Panc1 (cell line): ENCODE measurements at regions not wholly inside any gene's neighbourhood (a gene's known extent, or its start where the extent isn't known, plus 50 kb on each side); places are given as distances from the start of the nearest gene placed in this dataset.

Experiments
- ATAC-seq: fragments of 200-7000 bp; cut with Tn5 transposase; 2 replicates; pipeline ENCODE4 v1.9.1; 2020; ENCODE audit warnings: mild to moderate bottlenecking, moderate library complexity
- BruUV-seq: library from RNA; stranded (reverse); fragments of 400-500 nt; replicated peaks from 2 replicates; lab custom pipeline; 2021; lab: Mats Ljungman, UMichigan
- CTCF ChIA-PET: fragments of 300-600 bp; sonication (Branson Sonifier 250); formaldehyde crosslinking; loops from one replicate; lab custom pipeline; 2022; ENCODE audit warnings: antibody characterized with exemption; lab: Charles Lee
- POLR2A ChIA-PET: fragments of 300-600 bp; sonication (Branson Sonifier 250); formaldehyde crosslinking; loops from one replicate; lab custom pipeline; 2022; ENCODE audit warnings: antibody characterized with exemption; lab: Charles Lee
- DNase-seq: peaks from one replicate; pipeline ENCODE4 v3.0.0-alpha.2; 2010; ENCODE audit warnings: low read depth, low spot score
- H3K27ac ChIP-seq: 2 replicates; pipeline ENCODE4 v1.5.1; 2011; ENCODE audit warnings: mild to moderate bottlenecking, low read length, inconsistent platforms
- H3K27me3 ChIP-seq: fragments of 200-500 bp; sonication (Bioruptor generic); 2 replicates; pipeline ENCODE4 v1.6.0; 2014; ENCODE audit warnings: low read length, inconsistent platforms; ENCODE audit not compliant: control insufficient read depth, insufficient read depth
- H3K36me3 ChIP-seq: fragments of 200-500 bp; sonication (Bioruptor generic); 2 replicates; pipeline ENCODE4 v1.5.1; 2014; ENCODE audit warnings: inconsistent platforms, mild to moderate bottlenecking, low read length, moderate library complexity; ENCODE audit not compliant: control insufficient read depth, insufficient read depth
- H3K4me1 ChIP-seq: 2 replicates; pipeline ENCODE4 v1.5.1; 2011; ENCODE audit warnings: inconsistent platforms, mild to moderate bottlenecking, low read length, moderate library complexity; ENCODE audit not compliant: control insufficient read depth, insufficient read depth
- H3K4me3 ChIP-seq, 2 experiments: 2 replicates each; pipeline ENCODE4 v1.5.1; 2011 to 2012; ENCODE audit warnings: low read depth in 2 of 2, low read length in 2 of 2, mild to moderate bottlenecking in 2 of 2, inconsistent platforms in 1 of 2, moderate library complexity in 1 of 2
- H3K9me3 ChIP-seq: fragments of 200-500 bp; sonication (Bioruptor generic); 2 replicates; pipeline ENCODE4 v1.5.1; 2014; ENCODE audit warnings: low read depth, mild to moderate bottlenecking, inconsistent platforms, low read length, moderate library complexity; ENCODE audit not compliant: control insufficient read depth, insufficient read depth
- POLR2AphosphoS5 ChIP-seq: IDR thresholded peaks from 2 replicates; pipeline ENCODE4 v1.6.1; 2012; ENCODE audit warnings: mild to moderate bottlenecking, low read depth, low read length, moderate library complexity
- SIN3A ChIP-seq: IDR thresholded peaks from 2 replicates; pipeline ENCODE4 v1.6.1; 2012; ENCODE audit warnings: low read depth, mild to moderate bottlenecking, low read length, moderate library complexity, borderline replicate concordance; ENCODE audit not compliant: insufficient read depth
- TCF7L2 ChIP-seq: IDR thresholded peaks from 2 replicates; pipeline ENCODE4 v1.6.1; 2011; ENCODE audit warnings: mild to moderate bottlenecking, low read depth, low read length, inconsistent platforms
- in situ Hi-C: cut with HindIII; loops from 2 replicates; pipeline ENCODE4 v1.10.0; 2016; ENCODE audit warnings: low sequenced_read_pairs, low pct_unique_long_range_greater_than_20kb
- intact Hi-C: fragments of 100-400 bp; cut with micrococcal nuclease; formaldehyde crosslinking; loops from one replicate; pipeline ENCODE4 v1.10.0; 2022; ENCODE audit not compliant: unreplicated experiment
- TF ChIP-seq, protein P1 (sequence below): fragments of 450-650 bp; IDR thresholded peaks from 2 replicates; pipeline ENCODE4 v1.5.1; 2017; ENCODE audit warnings: mild to moderate bottlenecking
- TF ChIP-seq, protein P2 (sequence below), 2 experiments: IDR thresholded peaks; 2 replicates each; pipeline ENCODE4 v1.6.1; 2011 to 2012; ENCODE audit warnings: low read depth in 2 of 2, control low read depth in 1 of 2, low read length in 1 of 2, mild to moderate bottlenecking in 1 of 2, moderate library complexity in 1 of 2; ENCODE audit not compliant: insufficient read depth in 1 of 2

DNA sequence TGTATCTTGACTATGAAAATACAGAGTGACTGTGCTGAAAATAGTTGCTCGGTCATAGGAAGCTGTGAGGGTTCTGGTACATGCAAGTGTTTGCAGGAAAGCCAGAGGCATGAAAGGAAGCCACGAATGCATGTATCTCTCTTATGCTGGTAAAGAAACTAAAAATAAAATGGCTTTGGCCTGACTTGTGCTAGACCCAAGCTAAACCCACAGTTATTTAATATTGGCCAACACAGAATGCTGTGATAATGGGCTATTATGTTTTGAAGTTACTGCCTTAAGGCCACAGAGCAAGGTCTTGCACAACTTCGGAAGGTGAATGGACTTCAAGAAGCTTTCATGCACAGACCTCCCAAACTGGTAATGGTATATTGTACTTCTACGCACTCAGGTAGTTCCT, 518.2 kb upstream of the HTR2A start:
- Histone ChIP-seq H3K27me3 (no peaks in the 10 kb centered on the region), H3K4me1 (no peaks in the 10 kb centered on the region), H3K27ac (no peak overlapping the region), H3K9me3 (no peaks in the 10 kb centered on the region), H3K4me3 (no peak overlapping the region), H3K36me3 (no peaks in the 10 kb centered on the region)
- ATAC-seq (no peak), DNase-seq (no peak)
- no peak for TF ChIP-seq TCF7L2
- CTCF ChIA-PET, result no interaction called here
- intact Hi-C loops (no loop called here), in situ Hi-C loops (no loop called here)
- POLR2A ChIA-PET, result no interaction called here
- BruUV-seq, result no TSS peak

DNA sequence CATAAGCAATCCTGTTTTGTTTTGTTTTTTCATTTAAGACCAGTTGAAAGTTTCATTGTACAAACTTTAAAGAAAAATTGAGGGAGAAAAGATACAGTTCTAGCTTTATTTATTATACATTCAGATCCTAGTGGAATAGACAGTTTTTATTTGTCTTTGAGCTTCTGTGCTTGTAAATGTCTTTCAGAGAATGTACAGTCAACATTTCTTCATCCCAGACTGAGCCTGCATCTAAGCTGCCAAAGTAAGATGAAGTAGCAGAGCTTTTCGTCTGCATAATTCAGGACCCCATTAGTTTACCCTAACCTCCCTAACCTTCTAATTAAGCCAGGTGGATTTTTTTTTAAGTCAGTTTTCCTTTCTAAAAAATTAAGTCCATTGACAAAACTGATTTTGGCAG, 516.7 kb upstream of the HTR2A start:
- intact Hi-C loops (no loop called here), in situ Hi-C loops (no loop called here)
- Histone ChIP-seq H3K27me3 (no peaks in the 10 kb centered on the region), H3K4me1 (no peaks in the 10 kb centered on the region), H3K4me3 (no peak overlapping the region), H3K27ac (no peak overlapping the region), H3K36me3 (no peaks in the 10 kb centered on the region), H3K9me3 (no peaks in the 10 kb centered on the region)
- ChIA-PET CTCF (no interaction called here), POLR2A (no interaction called here)
- no TSS peak for BruUV-seq
- no peak for DNase-seq
- ATAC-seq, result no peak
- TF ChIP-seq POLR2AphosphoS5, result no peak
- no peak for TF ChIP-seq SIN3A
- TF ChIP-seq TCF7L2, result no peak
- TF ChIP-seq, protein P1, sequence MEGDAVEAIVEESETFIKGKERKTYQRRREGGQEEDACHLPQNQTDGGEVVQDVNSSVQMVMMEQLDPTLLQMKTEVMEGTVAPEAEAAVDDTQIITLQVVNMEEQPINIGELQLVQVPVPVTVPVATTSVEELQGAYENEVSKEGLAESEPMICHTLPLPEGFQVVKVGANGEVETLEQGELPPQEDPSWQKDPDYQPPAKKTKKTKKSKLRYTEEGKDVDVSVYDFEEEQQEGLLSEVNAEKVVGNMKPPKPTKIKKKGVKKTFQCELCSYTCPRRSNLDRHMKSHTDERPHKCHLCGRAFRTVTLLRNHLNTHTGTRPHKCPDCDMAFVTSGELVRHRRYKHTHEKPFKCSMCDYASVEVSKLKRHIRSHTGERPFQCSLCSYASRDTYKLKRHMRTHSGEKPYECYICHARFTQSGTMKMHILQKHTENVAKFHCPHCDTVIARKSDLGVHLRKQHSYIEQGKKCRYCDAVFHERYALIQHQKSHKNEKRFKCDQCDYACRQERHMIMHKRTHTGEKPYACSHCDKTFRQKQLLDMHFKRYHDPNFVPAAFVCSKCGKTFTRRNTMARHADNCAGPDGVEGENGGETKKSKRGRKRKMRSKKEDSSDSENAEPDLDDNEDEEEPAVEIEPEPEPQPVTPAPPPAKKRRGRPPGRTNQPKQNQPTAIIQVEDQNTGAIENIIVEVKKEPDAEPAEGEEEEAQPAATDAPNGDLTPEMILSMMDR, result no peak
- TF ChIP-seq, protein P2, sequence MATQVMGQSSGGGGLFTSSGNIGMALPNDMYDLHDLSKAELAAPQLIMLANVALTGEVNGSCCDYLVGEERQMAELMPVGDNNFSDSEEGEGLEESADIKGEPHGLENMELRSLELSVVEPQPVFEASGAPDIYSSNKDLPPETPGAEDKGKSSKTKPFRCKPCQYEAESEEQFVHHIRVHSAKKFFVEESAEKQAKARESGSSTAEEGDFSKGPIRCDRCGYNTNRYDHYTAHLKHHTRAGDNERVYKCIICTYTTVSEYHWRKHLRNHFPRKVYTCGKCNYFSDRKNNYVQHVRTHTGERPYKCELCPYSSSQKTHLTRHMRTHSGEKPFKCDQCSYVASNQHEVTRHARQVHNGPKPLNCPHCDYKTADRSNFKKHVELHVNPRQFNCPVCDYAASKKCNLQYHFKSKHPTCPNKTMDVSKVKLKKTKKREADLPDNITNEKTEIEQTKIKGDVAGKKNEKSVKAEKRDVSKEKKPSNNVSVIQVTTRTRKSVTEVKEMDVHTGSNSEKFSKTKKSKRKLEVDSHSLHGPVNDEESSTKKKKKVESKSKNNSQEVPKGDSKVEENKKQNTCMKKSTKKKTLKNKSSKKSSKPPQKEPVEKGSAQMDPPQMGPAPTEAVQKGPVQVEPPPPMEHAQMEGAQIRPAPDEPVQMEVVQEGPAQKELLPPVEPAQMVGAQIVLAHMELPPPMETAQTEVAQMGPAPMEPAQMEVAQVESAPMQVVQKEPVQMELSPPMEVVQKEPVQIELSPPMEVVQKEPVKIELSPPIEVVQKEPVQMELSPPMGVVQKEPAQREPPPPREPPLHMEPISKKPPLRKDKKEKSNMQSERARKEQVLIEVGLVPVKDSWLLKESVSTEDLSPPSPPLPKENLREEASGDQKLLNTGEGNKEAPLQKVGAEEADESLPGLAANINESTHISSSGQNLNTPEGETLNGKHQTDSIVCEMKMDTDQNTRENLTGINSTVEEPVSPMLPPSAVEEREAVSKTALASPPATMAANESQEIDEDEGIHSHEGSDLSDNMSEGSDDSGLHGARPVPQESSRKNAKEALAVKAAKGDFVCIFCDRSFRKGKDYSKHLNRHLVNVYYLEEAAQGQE (IDR thresholded peaks at IDR 0.05; ENCODE audit: insufficient read depth in 1 of 2, low read depth in 2 of 2, low read length in 1 of 2), result no peak

DNA sequence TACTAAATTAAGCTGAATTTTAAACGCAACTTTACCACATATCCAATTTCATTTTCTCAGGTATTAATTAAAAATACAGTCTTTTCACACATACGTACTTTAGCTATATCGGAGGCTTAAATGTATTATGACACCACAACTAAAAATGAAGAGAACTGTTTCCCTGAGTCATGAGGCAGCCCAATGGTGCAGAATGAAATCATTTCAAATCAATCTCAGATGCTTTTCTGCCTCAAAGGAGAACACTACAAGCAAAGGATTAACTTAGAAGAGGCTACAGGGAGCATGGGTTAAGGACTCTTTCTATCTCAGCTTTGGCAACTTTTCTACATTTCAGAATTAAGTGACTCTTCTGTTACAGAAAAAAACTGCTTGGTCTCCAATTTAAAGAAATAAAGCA, 516.3 kb upstream of the HTR2A start:
- Histone ChIP-seq H3K4me1 (no peaks in the 10 kb centered on the region), H3K27me3 (no peaks in the 10 kb centered on the region), H3K9me3 (no peaks in the 10 kb centered on the region), H3K36me3 (no peaks in the 10 kb centered on the region), H3K27ac (no peak overlapping the region), H3K4me3 (no peak overlapping the region)
- CTCF ChIA-PET, result no interaction called here
- POLR2A ChIA-PET, result no interaction called here
- no peak for DNase-seq
- in situ Hi-C loops, result no loop called here
- TF ChIP-seq POLR2AphosphoS5 (no peak), SIN3A (no peak)
- TF ChIP-seq, protein P2 (IDR thresholded peaks at IDR 0.05; ENCODE audit: insufficient read depth in 1 of 2, low read depth in 2 of 2, low read length in 1 of 2), result no peak
- BruUV-seq, result no TSS peak
- no peak for ATAC-seq
- intact Hi-C loops, result no loop called here
